HepG2 (cell line): ENCODE measurements at regions not wholly inside any gene's neighbourhood (a gene's known extent, or its start where the extent isn't known, plus 50 kb on each side); places are given as distances from the start of the nearest gene placed in this dataset.
A peak's percentile ranks its signal among the peaks of the same experiment; 100 is the strongest.

Experiments used
- DPF2 ChIP-seq: sonication (generic); formaldehyde crosslinking; IDR thresholded peaks from 2 replicates; pipeline ENCODE4 v1.4.0; 2020; ENCODE audit warnings: mild to moderate bottlenecking, low read depth, missing genetic modification reagents, borderline replicate concordance
- FOSL2 ChIP-seq: sonication (generic); formaldehyde crosslinking; IDR thresholded peaks from 2 replicates; pipeline ENCODE4 v1.4.0; 2020; ENCODE audit warnings: missing genetic modification reagents
- FOXJ3 ChIP-seq: sonication (generic); formaldehyde crosslinking; IDR thresholded peaks from 2 replicates; pipeline ENCODE4 v1.4.0; 2020; ENCODE audit warnings: missing genetic modification reagents, mild to moderate bottlenecking, borderline replicate concordance
- GATAD2A ChIP-seq: IDR thresholded peaks from 2 replicates; pipeline ENCODE4 v1.6.1; 2016
- HDAC1 ChIP-seq: sonication (generic); formaldehyde crosslinking; IDR thresholded peaks from 2 replicates; pipeline ENCODE4 v1.5.1; 2020; ENCODE audit warnings: mild to moderate bottlenecking, missing genetic modification reagents
- HNF4G ChIP-seq, 2 experiments: sonication (generic) in 1 of 2; formaldehyde crosslinking in 1 of 2; IDR thresholded peaks; 2 replicates each; pipeline versions ENCODE4 v1.4.0 to v1.6.1; 2011 to 2020; ENCODE audit warnings: borderline replicate concordance in 2 of 2, low read depth in 2 of 2, mild to moderate bottlenecking in 2 of 2, low read length in 1 of 2, missing genetic modification reagents in 1 of 2, moderate library complexity in 1 of 2
- HOXA9 ChIP-seq: sonication (generic); formaldehyde crosslinking; IDR thresholded peaks from 2 replicates; pipeline ENCODE4 v1.8.1; 2022; ENCODE audit warnings: missing genetic modification reagents, mild to moderate bottlenecking, moderate library complexity, borderline replicate concordance
- IKZF4 ChIP-seq: sonication (generic); formaldehyde crosslinking; IDR thresholded peaks from 2 replicates; pipeline ENCODE4 v1.5.1; 2020; ENCODE audit warnings: borderline replicate concordance, mild to moderate bottlenecking, low read depth, missing genetic modification reagents; ENCODE audit errors: not compliant biosample characterization
- LCORL ChIP-seq, 2 experiments: fragments of 450-650 bp in 1 of 2; sonication (generic) in 1 of 2; formaldehyde crosslinking in 1 of 2; IDR thresholded peaks; 2 replicates each; pipeline versions ENCODE4 v1.5.0 to v1.6.1; 2017 to 2020; ENCODE audit warnings: antibody characterized with exemption in 1 of 2, missing genetic modification reagents in 1 of 2
- MATR3 ChIP-seq: sonication (generic); formaldehyde crosslinking; IDR thresholded peaks from 2 replicates; pipeline ENCODE4 v1.4.0; 2020; ENCODE audit warnings: missing genetic modification reagents
- MAZ ChIP-seq, 2 experiments: sonication (generic) in 1 of 2; formaldehyde crosslinking in 1 of 2; IDR thresholded peaks; 2 replicates each; pipeline versions ENCODE4 v1.5.0 to v1.6.1; 2012 to 2020; ENCODE audit warnings: low read depth in 2 of 2, mild to moderate bottlenecking in 2 of 2, borderline replicate concordance in 1 of 2, improper control_type of control experiment in 1 of 2, low read length in 1 of 2, missing genetic modification reagents in 1 of 2, moderate library complexity in 1 of 2
- NFE2 ChIP-seq: sonication (generic); formaldehyde crosslinking; IDR thresholded peaks from 2 replicates; pipeline ENCODE4 v1.4.0; 2020; ENCODE audit warnings: missing genetic modification reagents
- RARA ChIP-seq: IDR thresholded peaks from 2 replicates; pipeline ENCODE4 v1.6.1; 2016; ENCODE audit warnings: missing genetic modification reagents, missing compliant biosample characterization
- TBX2 ChIP-seq: sonication (generic); formaldehyde crosslinking; IDR thresholded peaks from 2 replicates; pipeline ENCODE4 v1.5.0; 2020; ENCODE audit warnings: missing genetic modification reagents, mild to moderate bottlenecking, borderline replicate concordance
- ZNF101 ChIP-seq: sonication (generic); formaldehyde crosslinking; IDR thresholded peaks from 2 replicates; pipeline ENCODE4 v1.4.0; 2020; ENCODE audit warnings: mild to moderate bottlenecking, low read depth, missing genetic modification reagents, borderline replicate concordance
- ZNF230 ChIP-seq: sonication (generic); formaldehyde crosslinking; IDR thresholded peaks from 2 replicates; pipeline ENCODE4 v1.4.0; 2020; ENCODE audit warnings: mild to moderate bottlenecking, missing genetic modification reagents
- ZNF451 ChIP-seq: sonication (generic); formaldehyde crosslinking; IDR thresholded peaks from 2 replicates; pipeline ENCODE4 v1.5.0; 2020; ENCODE audit warnings: mild to moderate bottlenecking, missing genetic modification reagents
- TF ChIP-seq, protein P1 (sequence below): sonication (generic); formaldehyde crosslinking; IDR thresholded peaks from 2 replicates; pipeline ENCODE4 v1.4.0; 2020; ENCODE audit warnings: missing genetic modification reagents, borderline replicate concordance
- TF ChIP-seq, protein P2 (sequence below): sonication (generic); formaldehyde crosslinking; conservative IDR thresholded peaks from 2 replicates; pipeline ENCODE4 v1.4.0; 2020; ENCODE audit warnings: missing genetic modification reagents
- TF ChIP-seq, protein P3 (sequence below): sonication (generic); formaldehyde crosslinking; IDR thresholded peaks from 2 replicates; pipeline ENCODE4 v1.4.0; 2020; ENCODE audit warnings: missing genetic modification reagents, mild to moderate bottlenecking, borderline replicate concordance
- TF ChIP-seq, protein P4 (sequence below): sonication (generic); formaldehyde crosslinking; IDR thresholded peaks from 2 replicates; pipeline ENCODE4 v1.4.0; 2020; ENCODE audit warnings: missing genetic modification reagents

DNA sequence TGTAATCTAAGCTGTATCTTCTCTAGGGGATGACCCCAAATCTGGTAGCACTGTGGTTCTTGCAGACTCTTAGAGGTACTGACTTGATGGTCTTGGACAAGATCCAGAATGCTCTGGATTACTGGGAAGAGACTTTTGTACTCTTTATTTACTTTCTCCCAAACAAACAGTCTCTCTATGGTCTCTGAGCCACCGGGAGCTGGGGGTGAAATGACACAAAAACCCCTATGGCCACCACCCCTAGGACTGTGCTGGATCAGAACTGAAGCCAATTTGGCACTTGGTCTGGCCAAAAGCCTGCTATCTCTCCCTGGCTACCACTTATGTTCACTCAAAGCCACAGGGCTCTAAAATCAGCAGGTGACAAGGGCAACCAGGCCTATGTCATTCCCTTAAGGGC lies 50.2 kb upstream of the SI start (continued):
- TF ChIP-seq, protein P1, sequence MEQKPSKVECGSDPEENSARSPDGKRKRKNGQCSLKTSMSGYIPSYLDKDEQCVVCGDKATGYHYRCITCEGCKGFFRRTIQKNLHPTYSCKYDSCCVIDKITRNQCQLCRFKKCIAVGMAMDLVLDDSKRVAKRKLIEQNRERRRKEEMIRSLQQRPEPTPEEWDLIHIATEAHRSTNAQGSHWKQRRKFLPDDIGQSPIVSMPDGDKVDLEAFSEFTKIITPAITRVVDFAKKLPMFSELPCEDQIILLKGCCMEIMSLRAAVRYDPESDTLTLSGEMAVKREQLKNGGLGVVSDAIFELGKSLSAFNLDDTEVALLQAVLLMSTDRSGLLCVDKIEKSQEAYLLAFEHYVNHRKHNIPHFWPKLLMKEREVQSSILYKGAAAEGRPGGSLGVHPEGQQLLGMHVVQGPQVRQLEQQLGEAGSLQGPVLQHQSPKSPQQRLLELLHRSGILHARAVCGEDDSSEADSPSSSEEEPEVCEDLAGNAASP = no peak
- TF ChIP-seq IKZF4 = no peak
- TF ChIP-seq NFE2 (CRISPR knock-in tag) = no peak
- peak; percentile 72 for TF ChIP-seq GATAD2A (CRISPR knock-in tag)
- TF ChIP-seq TBX2 (CRISPR knock-in tag) = peak; percentile 21; the same call in 1 of the 2 replicates
- TF ChIP-seq MAZ (IDR thresholded peaks at IDR 0.05; ENCODE audit: borderline replicate concordance, low read depth, low read length) = no peak
- no peak for TF ChIP-seq MAZ (CRISPR knock-in tag; IDR thresholded peaks at IDR 0.05; ENCODE audit: low read depth)
- TF ChIP-seq, protein P2, sequence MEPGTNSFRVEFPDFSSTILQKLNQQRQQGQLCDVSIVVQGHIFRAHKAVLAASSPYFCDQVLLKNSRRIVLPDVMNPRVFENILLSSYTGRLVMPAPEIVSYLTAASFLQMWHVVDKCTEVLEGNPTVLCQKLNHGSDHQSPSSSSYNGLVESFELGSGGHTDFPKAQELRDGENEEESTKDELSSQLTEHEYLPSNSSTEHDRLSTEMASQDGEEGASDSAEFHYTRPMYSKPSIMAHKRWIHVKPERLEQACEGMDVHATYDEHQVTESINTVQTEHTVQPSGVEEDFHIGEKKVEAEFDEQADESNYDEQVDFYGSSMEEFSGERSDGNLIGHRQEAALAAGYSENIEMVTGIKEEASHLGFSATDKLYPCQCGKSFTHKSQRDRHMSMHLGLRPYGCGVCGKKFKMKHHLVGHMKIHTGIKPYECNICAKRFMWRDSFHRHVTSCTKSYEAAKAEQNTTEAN (CRISPR knock-in tag) = no peak
- no peak for TF ChIP-seq ZNF101 (CRISPR knock-in tag)
- TF ChIP-seq LCORL (IDR thresholded peaks at IDR 0.05) = no peak
- peak; percentile 21; the same call in 1 of the 2 replicates for TF ChIP-seq LCORL (CRISPR knock-in tag; IDR thresholded peaks at IDR 0.05)
- TF ChIP-seq HOXA9 (CRISPR knock-in tag) = no peak
- no peak for TF ChIP-seq ZNF451 (CRISPR knock-in tag)
- peak; percentile 63 for TF ChIP-seq RARA
- no peak for TF ChIP-seq FOSL2 (CRISPR knock-in tag)
- TF ChIP-seq HNF4G (IDR thresholded peaks at IDR 0.05; ENCODE audit: borderline replicate concordance, low read depth, low read length) = 0 out of 2 replicates have a peak, but pooled peaks have one; percentile 22
- TF ChIP-seq HNF4G (CRISPR knock-in tag; IDR thresholded peaks at IDR 0.05; ENCODE audit: borderline replicate concordance, low read depth) = no peak
- TF ChIP-seq FOXJ3 (CRISPR knock-in tag) = peak; percentile 51; the same call in 1 of the 2 replicates
- TF ChIP-seq ZNF230 (CRISPR knock-in tag) = no peak
- TF ChIP-seq, protein P3, sequence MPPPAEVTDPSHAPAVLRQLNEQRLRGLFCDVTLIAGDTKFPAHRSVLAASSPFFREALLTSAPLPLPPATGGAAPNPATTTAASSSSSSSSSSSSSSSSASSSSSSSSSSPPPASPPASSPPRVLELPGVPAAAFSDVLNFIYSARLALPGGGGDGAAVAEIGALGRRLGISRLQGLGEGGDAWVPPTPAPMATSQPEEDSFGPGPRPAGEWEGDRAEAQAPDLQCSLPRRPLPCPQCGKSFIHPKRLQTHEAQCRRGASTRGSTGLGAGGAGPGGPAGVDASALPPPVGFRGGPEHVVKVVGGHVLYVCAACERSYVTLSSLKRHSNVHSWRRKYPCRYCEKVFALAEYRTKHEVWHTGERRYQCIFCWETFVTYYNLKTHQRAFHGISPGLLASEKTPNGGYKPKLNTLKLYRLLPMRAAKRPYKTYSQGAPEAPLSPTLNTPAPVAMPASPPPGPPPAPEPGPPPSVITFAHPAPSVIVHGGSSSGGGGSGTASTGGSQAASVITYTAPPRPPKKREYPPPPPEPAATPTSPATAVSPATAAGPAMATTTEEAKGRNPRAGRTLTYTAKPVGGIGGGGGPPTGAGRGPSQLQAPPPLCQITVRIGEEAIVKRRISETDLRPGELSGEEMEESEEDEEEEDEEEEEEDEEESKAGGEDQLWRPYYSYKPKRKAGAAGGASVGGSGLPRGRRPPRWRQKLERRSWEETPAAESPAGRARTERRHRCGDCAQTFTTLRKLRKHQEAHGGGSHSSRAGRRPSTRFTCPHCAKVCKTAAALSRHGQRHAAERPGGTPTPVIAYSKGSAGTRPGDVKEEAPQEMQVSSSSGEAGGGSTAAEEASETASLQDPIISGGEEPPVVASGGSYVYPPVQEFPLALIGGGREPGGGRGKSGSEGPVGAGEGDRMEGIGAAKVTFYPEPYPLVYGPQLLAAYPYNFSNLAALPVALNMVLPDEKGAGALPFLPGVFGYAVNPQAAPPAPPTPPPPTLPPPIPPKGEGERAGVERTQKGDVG (CRISPR knock-in tag) = no peak
- no peak for TF ChIP-seq MATR3 (CRISPR knock-in tag)
- no peak for TF ChIP-seq DPF2 (CRISPR knock-in tag)
- 0 out of 2 replicates have a peak, but pooled peaks have one; percentile 17 for TF ChIP-seq HDAC1 (CRISPR knock-in tag)
- TF ChIP-seq, protein P4, sequence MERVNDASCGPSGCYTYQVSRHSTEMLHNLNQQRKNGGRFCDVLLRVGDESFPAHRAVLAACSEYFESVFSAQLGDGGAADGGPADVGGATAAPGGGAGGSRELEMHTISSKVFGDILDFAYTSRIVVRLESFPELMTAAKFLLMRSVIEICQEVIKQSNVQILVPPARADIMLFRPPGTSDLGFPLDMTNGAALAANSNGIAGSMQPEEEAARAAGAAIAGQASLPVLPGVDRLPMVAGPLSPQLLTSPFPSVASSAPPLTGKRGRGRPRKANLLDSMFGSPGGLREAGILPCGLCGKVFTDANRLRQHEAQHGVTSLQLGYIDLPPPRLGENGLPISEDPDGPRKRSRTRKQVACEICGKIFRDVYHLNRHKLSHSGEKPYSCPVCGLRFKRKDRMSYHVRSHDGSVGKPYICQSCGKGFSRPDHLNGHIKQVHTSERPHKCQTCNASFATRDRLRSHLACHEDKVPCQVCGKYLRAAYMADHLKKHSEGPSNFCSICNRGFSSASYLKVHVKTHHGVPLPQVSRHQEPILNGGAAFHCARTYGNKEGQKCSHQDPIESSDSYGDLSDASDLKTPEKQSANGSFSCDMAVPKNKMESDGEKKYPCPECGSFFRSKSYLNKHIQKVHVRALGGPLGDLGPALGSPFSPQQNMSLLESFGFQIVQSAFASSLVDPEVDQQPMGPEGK (CRISPR knock-in tag) = peak; percentile 71
